Endothelial cell of umbilical vein (primary cell): ENCODE measurements at regions not wholly inside any gene's neighbourhood (a gene's known extent, or its start where the extent isn't known, plus 50 kb on each side); places are given as distances from the start of the nearest gene placed in this dataset.

Source experiments
- BruUV-seq: library from RNA; stranded (reverse); fragments of 400-500 nt; replicated peaks from 2 replicates; lab custom pipeline; 2021; lab: Mats Ljungman, UMichigan
- CTCF ChIA-PET: fragments of 300-600, 350-600 bp; sonication (Branson Sonifier 250); formaldehyde crosslinking; loops from one replicate; lab custom pipeline; 2021; ENCODE audit warnings: antibody characterized with exemption, inconsistent platforms; lab: Charles Lee
- POLR2A ChIA-PET: fragments of 300-600, 350-600 bp; sonication (Branson Sonifier 250); formaldehyde crosslinking; loops from one replicate; lab custom pipeline; 2021; ENCODE audit warnings: antibody characterized with exemption, inconsistent platforms; lab: Charles Lee
- DNase-seq: peaks from one replicate; pipeline ENCODE4 v3.0.0-alpha.2; 2011; ENCODE audit warnings: low read depth, low spot score
- FAIRE-seq: peaks from 2 replicates; lab custom pipeline; 2011; peaks lifted over from hg19 to GRCh38; lab: Jason Lieb, UNC
- H2AFZ ChIP-seq: 2 replicates; pipeline ENCODE4 v1.6.0; 2012; ENCODE audit warnings: low read depth, low read length, control low read depth, inconsistent platforms
- H3K27ac ChIP-seq: 2 replicates; pipeline ENCODE4 v1.5.1; 2011; ENCODE audit warnings: low read depth, mild to moderate bottlenecking, control low read depth, low read length, moderate library complexity; ENCODE audit not compliant: insufficient read depth
- H3K27me3 ChIP-seq, 2 experiments: 2 replicates each; pipeline versions ENCODE4 v1.6.0 to v1.6.1; 2011; ENCODE audit warnings: low read length in 2 of 2, mixed read lengths in 1 of 2; ENCODE audit not compliant: control insufficient read depth in 2 of 2, insufficient read depth in 2 of 2
- H3K36me3 ChIP-seq, 2 experiments: 2 replicates in 1 of 2; 3 replicates in 1 of 2; pipeline ENCODE4 v1.5.1; 2011; ENCODE audit warnings: low read length in 2 of 2, mild to moderate bottlenecking in 1 of 2, moderate library complexity in 1 of 2; ENCODE audit not compliant: control insufficient read depth in 2 of 2, insufficient read depth in 2 of 2; ENCODE audit errors: extremely low read depth in 1 of 2
- H3K4me1 ChIP-seq: 3 replicates; pipeline ENCODE4 v1.5.1; 2011; ENCODE audit warnings: mild to moderate bottlenecking, low read length; ENCODE audit not compliant: control insufficient read depth, insufficient read depth; ENCODE audit errors: extremely low read depth
- H3K4me2 ChIP-seq: 2 replicates; pipeline ENCODE4 v1.6.1; 2011; ENCODE audit warnings: low read length, control low read depth, mixed read lengths; ENCODE audit not compliant: insufficient read depth
- H3K4me3 ChIP-seq, 3 experiments: fragments of 200-600 bp in 1 of 3; sonication (generic), shearing (Covaris generic) in 1 of 3; replicated peaks in 1 of 3; 2 replicates each; pipeline ENCODE4 v1.5.1; 2011 to 2016; ENCODE audit warnings: control low read depth in 3 of 3, low read length in 3 of 3, mild to moderate bottlenecking in 2 of 3, inconsistent platforms in 1 of 3, low read depth in 1 of 3, moderate library complexity in 1 of 3; ENCODE audit not compliant: insufficient read depth in 1 of 3
- H3K79me2 ChIP-seq: 2 replicates; pipeline ENCODE4 v1.6.0; 2012; ENCODE audit warnings: low read length, inconsistent platforms; ENCODE audit not compliant: control insufficient read depth, insufficient read depth
- H3K9ac ChIP-seq: replicated peaks from 2 replicates; pipeline ENCODE3; 2011; ENCODE audit warnings: low read length, control low read depth; ENCODE audit not compliant: insufficient read depth; ENCODE audit errors: extremely low read depth
- H3K9me1 ChIP-seq: replicated peaks from 3 replicates; pipeline ENCODE4 v1.6.0; 2011; ENCODE audit warnings: mild to moderate bottlenecking, low read length; ENCODE audit not compliant: control insufficient read depth, insufficient read depth; ENCODE audit errors: extremely low read depth
- H3K9me3 ChIP-seq: replicated peaks from 2 replicates; pipeline ENCODE4 v1.5.1; 2012; ENCODE audit warnings: low read length, inconsistent platforms; ENCODE audit not compliant: control insufficient read depth, insufficient read depth
- H4K20me1 ChIP-seq: replicated peaks from 2 replicates; pipeline ENCODE3; 2011; ENCODE audit warnings: mild to moderate bottlenecking, low read length; ENCODE audit not compliant: control insufficient read depth, insufficient read depth; ENCODE audit errors: extremely low read depth
- EZH2 ChIP-seq: IDR thresholded peaks from 2 replicates; pipeline ENCODE4 v1.6.1; 2012; ENCODE audit warnings: borderline replicate concordance, low read depth, mild to moderate bottlenecking, moderate library complexity, low read length, inconsistent platforms; ENCODE audit not compliant: severe bottlenecking
- FOS ChIP-seq: IDR thresholded peaks from 2 replicates; pipeline ENCODE4 v1.6.1; 2011; ENCODE audit warnings: mild to moderate bottlenecking, low read length, moderate library complexity, borderline replicate concordance; ENCODE audit not compliant: insufficient read depth
- GATA2 ChIP-seq: IDR thresholded peaks from 2 replicates; pipeline ENCODE4 v1.7.0; 2011; ENCODE audit warnings: low read depth, mild to moderate bottlenecking, moderate library complexity, mixed read lengths, low read length; ENCODE audit not compliant: insufficient read length, insufficient read depth
- JUN ChIP-seq: IDR thresholded peaks from 2 replicates; pipeline ENCODE4 v1.6.1; 2011; ENCODE audit warnings: borderline replicate concordance, low read depth; ENCODE audit not compliant: insufficient read length, insufficient read depth
- MYC ChIP-seq: IDR thresholded peaks from one replicate; pipeline ENCODE4 v1.6.1; 2011; ENCODE audit warnings: mild to moderate bottlenecking, low read depth, low read length
- POLR2A ChIP-seq: IDR thresholded peaks from 2 replicates; pipeline ENCODE4 v1.6.1; 2012; ENCODE audit warnings: low read depth, mild to moderate bottlenecking, control low read depth, low read length
- POLR2AphosphoS5 ChIP-seq: IDR thresholded peaks from 2 replicates; pipeline ENCODE4 v1.6.1; 2012; ENCODE audit warnings: low read depth, mild to moderate bottlenecking, control low read depth, low read length, moderate library complexity; ENCODE audit not compliant: insufficient read depth
- dilution Hi-C: fragments of 300-500 bp; cut with MboI; formaldehyde crosslinking; loops from one replicate; pipeline ENCODE4 v1.15.0; 2019; ENCODE audit warnings: low sequenced_read_pairs; ENCODE audit not compliant: extremely low pct_ligation_motif_present
- intact Hi-C: fragments of 100-400 bp; cut with micrococcal nuclease; formaldehyde crosslinking; loops from one replicate; pipeline ENCODE4 v1.10.0; 2022
- TF ChIP-seq, protein P1 (sequence below), 2 donors: IDR thresholded peaks; 1 replicate in 1 of 2; 2 replicates in 1 of 2; pipeline ENCODE4 v1.5.1; 2011; ENCODE audit warnings: low read length in 2 of 2, mild to moderate bottlenecking in 2 of 2, moderate library complexity in 2 of 2, control low read depth in 1 of 2, inconsistent platforms in 1 of 2, low read depth in 1 of 2; ENCODE audit not compliant: insufficient read depth in 1 of 2; ENCODE audit errors: extremely low read depth in 1 of 2
- TF ChIP-seq, protein P2 (sequence below): IDR thresholded peaks from 2 replicates; pipeline ENCODE4 v1.6.1; 2011; ENCODE audit not compliant: insufficient read depth, insufficient read length

DNA sequence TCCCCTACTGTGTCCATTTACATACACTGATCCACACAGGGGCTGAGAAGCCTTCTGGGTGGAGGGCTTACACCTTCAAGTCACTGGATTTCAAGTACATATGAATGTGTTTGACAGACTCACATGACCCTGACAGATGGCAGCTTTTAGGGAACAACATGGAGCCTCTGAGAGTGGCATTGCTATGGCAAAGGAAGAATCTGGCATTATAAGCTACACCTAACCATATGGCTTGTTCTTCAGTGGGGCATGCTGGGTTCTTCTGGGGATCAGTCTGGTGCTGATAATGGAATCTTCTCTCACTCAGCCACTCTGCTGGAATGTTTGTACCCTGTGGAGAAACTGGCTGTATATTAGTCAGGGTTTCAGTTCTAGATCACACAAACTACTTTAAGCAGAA lies 68.5 kb upstream of the PDE4B start:
- no peak for FAIRE-seq

More for the DNA sequence above, 68.5 kb upstream of the PDE4B start:
- Histone ChIP-seq H3K4me1 (no peaks in the 10 kb centered on the region), H3K9me1 (no peaks in the 10 kb centered on the region), H3K27ac (no peak overlapping the region), H3K9ac (no peak overlapping the region), H3K79me2 (no peaks in the 10 kb centered on the region), H3K27me3 (peaks cover 0 to 2% of the 10 kb centered on the region in 2 experiments), H3K4me3 (no peak overlapping the region), H3K4me2 (no peak overlapping the region), H3K36me3 (no peaks in the 10 kb centered on the region), H4K20me1 (no peaks in the 10 kb centered on the region), H3K9me3 (no peaks in the 10 kb centered on the region), H2AFZ (no peak overlapping the region)
- TF ChIP-seq EZH2 (no peak), MYC (no peak), GATA2 (no peak), JUN (no peak), FOS (no peak), POLR2A (no peak), POLR2AphosphoS5 (no peak)
- TF ChIP-seq, protein P1, sequence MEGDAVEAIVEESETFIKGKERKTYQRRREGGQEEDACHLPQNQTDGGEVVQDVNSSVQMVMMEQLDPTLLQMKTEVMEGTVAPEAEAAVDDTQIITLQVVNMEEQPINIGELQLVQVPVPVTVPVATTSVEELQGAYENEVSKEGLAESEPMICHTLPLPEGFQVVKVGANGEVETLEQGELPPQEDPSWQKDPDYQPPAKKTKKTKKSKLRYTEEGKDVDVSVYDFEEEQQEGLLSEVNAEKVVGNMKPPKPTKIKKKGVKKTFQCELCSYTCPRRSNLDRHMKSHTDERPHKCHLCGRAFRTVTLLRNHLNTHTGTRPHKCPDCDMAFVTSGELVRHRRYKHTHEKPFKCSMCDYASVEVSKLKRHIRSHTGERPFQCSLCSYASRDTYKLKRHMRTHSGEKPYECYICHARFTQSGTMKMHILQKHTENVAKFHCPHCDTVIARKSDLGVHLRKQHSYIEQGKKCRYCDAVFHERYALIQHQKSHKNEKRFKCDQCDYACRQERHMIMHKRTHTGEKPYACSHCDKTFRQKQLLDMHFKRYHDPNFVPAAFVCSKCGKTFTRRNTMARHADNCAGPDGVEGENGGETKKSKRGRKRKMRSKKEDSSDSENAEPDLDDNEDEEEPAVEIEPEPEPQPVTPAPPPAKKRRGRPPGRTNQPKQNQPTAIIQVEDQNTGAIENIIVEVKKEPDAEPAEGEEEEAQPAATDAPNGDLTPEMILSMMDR (IDR thresholded peaks at IDR 0.05; ENCODE audit: extremely low read depth in 1 of 2, insufficient read depth in 1 of 2, low read depth in 1 of 2, low read length in 2 of 2), result no peak
- TF ChIP-seq, protein P2, sequence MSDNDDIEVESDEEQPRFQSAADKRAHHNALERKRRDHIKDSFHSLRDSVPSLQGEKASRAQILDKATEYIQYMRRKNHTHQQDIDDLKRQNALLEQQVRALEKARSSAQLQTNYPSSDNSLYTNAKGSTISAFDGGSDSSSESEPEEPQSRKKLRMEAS, result no peak
- POLR2A ChIA-PET, result no interaction called here
- dilution Hi-C loops (no loop called here), intact Hi-C loops (no loop called here)
- BruUV-seq, result no TSS peak
- no peak for DNase-seq
- CTCF ChIA-PET, result no interaction called here
